HG02981 (cell line): ENCODE measurements at regions not wholly inside any gene's neighbourhood (a gene's known extent, or its start where the extent isn't known, plus 50 kb on each side); places are given as distances from the start of the nearest gene placed in this dataset.
"Not testable (repeated sequence)": the region's sequence is repeated elsewhere in the genome, so short reads cannot be mapped to it uniquely, and the experiment has no call there.

ENCODE experiments used
- ATAC-seq: cut with Tn5 transposase; IDR thresholded peaks from one replicate; pipeline ENCODE4 v1.9.1; 2021; ENCODE audit warnings: mild to moderate bottlenecking, moderate library complexity; ENCODE audit not compliant: unreplicated experiment

DNA sequence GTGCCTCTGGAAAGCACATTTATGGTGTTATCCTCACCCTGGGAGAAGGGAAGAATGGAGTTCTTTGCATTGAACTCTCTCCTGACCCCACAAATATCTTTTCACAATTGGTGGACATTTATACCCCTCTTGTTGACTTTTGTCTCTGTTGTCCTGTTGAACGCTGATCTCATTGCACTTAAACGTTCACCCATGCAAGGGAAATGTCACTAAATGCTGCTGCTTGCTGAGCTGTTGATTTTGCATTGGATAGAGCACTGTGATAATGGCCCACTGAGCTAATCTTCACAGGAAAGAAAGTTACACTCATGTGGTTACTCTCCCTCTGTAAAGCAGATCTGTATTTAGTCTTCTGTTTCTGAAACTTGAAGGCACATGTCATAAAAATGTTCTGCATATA, 133.4 kb downstream of the FZD1 start:
- no peak for ATAC-seq

DNA sequence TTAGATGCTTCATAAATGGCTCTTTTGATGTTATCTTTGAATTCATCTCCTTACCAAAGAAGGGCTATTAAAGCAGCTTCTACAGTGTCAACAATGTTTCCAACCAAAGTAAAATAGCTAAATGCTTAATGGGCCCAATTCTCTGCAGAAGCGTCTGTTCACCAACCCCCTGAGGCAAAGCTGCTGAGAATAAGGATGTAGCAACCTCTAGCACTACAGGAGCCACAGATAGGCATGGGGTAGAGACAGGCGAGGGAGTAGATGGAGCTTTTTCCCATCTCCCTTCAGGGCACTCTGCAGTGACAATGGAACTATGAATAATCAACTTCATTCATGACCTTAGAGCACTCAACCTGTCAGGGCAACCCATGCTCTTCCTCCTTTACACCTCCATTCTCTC, 134.1 kb downstream of the FZD1 start:
- no peak for ATAC-seq

DNA sequence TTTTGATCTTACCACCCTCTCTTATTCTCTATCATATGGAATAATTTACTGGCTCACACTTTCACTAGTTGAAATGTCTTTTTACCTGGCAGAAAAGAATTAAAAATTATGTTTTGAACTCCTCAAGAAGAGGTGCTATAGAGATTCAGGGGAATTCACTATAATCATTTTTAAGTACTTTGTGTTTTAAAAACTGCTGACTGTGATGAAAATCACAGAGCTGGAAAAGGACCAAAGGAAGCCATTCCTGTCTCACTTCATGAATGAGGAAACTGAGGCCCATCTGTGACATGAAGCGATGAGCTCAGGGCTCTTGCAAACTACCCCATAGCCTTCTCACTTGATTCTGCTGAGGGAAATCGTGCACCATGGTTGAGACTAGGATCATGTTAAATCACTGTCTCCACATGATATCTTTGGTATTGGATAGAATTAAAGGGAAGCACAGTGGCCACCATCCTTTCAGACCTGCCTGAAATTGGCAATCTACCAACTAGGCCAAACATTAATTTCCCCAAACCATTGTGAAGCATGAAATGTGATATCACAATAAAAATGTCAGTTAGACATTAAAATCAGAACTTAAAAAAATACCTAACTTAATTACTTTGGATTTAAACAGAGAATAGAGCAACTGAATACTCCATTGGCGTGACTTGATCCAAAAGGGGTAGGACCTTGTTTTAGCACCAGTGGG, 141.0 kb downstream of the FZD1 start:
- no peak for ATAC-seq

DNA sequence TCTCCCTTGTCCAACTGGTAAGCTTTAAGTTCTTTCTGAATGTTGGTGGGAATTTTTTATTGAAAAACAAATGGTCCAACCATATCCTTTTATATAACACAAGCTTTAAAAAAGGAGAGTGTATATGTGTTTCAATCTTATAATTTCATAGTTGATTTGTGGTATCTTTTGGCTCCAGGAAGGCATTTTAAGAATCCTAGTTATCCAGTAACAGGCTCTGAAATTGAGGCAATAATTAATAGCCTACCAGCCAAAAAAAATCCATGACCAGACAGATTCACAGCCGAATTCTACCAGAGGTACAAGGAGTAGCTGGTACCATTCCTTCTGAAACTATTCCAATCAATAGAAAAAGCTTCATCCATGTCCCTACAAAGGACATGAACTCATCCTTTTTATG, 141.6 kb downstream of the FZD1 start:
- ATAC-seq: not testable (repeated sequence)

DNA sequence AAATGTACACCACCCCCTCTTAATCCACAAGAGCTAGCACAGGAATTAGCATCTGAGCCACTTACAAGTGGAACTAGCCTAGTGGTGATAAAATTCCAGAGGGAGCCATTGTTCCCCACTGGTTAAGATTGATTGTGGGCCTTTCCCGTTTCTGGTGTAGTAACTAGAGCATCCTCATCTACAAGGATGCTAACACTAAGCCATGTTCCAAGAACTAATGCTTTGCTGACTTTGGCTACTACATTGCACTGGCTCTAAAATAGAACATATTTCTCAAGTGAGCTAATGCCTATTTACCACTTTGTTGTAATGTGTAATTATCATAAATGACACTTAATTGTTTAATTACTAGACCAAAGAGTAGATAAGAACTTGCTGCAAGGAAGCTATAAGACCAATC, 143.7 kb downstream of the FZD1 start:
- no peak for ATAC-seq

DNA sequence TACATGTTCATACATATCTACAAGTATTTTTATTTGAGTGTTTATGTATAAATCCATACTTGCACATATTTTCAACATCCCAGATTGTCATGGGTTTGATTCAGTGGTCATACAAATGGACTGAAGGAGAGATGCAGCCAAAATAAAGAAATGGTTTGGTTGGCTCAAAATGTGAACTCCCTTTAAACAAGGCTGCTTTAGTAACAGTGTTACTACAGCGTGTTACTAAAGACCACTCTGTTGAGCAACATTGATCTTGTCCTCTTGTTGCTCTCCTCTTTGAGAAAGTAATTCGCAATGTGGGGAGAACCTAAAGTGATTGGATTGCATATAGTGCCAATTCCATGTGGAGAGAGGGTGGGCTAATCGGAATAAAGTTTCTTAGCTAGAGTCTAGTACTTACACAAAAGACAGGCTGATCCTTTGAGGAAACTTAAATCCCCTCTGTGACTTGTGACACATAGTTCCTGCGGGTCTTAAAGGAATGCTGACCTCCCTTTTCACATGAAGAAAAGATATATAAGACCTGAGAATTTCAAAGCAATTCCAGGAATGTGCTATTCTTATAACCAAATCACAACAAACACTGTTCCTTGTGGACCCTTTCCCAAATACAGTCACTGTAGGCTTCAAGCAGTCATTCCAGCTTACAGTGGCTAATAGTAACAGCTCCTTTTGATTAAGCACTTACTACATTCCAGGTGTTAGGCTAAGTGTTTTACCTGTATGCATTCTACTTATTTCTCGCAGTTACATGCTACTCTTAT, 144.3 kb downstream of the FZD1 start:
- no peak for ATAC-seq

DNA sequence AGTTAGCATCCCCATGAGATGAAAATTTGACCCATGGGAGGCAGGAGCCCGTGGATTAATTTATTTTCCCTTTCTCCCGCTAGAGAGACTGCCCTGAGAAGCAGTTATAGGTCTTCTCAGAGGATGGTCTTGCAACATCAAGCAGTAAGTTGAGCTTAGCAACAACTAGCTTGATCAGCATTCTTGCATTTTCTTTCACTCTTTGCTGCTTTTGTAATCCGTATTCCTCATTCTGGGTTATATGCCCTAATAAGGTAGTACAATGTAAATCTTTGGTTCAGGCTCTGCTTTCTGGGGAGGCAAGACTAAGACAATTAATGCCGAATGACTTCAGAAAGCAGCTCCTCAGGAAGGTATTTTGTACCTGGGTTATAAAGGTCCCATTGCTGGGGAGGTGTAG, 146.8 kb downstream of the FZD1 start:
- no peak for ATAC-seq

DNA sequence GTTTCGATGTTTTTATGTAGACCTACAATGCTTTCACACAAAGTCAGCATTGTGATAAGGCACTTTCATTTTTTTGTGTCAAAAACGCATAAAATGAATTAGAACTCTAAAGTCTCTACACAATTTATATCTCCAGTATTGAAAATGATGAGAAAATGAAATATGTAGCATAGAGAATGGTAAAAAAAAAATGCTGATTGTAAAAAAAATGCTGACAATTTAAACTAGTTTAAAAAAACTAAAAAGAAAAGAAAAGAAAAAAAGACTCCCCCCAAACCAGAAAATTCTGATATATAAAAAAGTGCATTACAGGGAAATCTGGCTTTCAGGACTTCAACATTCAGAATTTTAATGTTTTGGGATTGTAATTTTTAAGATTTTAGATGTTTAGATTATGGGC, 148.1 kb downstream of the FZD1 start:
- no peak for ATAC-seq

DNA sequence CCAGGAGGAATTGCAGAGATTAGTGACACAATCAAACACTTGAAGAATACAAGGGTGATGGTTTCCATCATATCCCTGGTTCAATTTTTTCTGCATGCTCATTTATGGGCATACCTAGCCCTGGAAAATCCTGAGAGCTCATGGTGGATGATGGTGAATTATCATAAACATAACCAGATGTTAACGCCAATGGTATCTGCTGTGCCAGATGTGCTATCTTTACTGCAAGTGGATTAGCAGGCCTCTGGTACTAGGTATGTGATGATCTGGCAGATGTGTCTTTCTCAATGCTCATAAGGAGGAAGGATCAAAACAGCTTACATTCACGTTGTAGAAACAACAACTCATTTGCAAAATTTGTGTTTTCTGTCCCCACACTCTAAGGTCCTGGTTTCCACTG, 150.5 kb downstream of the FZD1 start:
- no peak for ATAC-seq

DNA sequence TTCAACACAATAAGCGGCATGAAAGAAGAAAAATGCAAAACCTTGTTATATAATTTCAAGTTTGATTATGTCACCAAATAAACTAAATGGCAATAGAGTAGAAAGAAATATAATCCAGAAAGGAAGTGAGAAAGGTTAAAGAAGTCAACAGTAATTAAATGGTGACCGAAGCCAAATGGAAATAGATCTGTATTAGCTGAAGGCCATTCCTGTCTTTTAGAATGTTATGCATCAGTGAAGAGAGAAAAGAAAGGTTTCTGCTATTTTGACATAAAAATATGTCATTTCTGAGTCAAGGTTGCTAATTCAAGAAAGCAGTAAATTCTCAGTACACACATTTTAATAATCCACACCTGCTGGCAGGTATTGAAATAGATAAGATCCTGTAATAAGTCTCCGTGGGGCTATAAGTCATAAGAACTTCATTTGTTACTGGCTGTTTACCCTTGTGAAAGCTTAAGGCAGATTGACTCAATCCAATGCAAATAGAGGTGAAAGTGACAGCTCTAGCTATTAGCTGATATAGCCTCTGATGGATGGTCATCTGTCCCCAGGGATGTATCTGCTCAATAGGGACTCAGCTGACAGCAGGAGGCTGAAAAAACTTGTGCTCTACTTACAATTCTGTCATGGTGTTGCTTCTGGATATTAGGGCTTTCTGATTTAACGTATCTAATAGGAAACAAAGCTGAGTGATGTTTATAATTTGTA, 152.1 kb downstream of the FZD1 start:
- no peak for ATAC-seq

DNA sequence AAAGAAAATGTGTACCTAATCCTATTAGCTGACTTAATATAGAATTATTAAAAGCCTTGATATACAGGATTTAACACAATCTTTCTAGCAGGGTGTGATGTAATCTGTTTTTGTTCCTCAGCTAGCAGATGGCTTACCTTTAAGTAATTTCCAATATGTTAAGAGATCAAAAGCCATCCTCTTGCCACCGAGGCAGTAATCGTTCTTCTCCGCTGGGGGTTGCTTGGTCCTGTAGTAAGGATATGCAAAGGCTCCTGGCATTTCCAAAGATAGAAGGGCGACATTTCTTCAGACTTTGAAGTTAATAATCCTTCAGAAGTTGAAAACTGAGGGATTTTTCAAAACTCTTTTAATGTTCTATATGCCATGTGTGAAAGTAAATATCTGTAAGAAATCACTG, 156.4 kb downstream of the FZD1 start:
- ATAC-seq: no peak

DNA sequence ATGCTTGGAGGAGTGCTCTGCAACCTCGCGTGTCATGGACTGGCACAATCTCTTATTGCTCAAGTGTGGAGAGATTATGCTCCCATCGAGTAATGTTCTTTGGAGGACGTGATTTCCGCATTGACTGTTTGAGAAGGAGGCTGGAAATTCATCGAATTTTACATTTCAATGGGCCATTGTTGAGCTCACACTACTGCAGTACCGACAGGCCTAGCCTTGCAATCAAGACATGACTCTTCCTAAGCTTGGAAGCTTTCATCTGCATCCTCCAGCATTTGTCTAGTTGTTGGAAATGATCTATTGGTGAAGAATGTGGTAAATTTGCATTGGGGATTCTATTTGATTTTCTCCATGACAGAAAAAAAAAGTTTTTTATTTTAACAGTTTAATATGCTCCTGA, 156.8 kb downstream of the FZD1 start:
- ATAC-seq: no peak

DNA sequence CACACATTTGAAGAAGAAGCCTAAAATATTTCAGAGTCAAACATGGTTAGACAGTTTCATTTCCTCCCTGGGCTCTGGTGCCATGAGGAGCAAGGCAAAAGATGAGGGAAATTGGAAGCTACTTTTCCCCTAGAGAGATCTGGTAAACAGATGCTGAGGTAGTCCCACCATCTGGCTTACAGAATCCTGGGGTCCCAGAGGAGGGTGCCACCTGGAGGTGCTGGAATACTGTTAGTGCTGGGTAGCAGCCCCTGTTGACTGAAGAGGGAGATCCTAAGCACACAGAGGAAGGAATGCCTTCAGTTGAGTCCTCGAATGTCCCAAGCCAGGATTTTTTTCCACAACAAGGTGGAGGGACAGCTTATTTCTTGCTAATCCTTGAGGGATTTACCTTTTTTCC, 160.1 kb downstream of the FZD1 start:
- no peak for ATAC-seq

DNA sequence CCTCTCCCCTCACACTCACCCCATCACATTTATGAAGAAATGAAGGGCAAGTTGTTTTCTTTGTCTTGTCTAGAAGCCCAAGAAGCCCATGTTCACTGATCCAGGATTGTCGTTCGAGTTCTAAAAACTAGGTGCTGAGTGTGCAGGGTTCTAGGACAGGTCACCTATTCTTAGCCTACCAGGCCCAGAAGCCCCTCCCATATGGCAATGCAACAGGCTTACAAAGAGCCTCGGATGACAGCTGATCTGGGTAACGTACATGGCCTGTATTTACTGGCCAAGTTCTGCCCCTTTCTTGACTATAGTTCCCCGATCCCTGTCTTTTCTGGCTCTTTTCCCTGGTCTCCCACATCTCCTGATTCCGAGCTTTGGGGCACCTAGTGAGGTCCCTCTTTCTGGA, 160.9 kb downstream of the FZD1 start:
- ATAC-seq: no peak

DNA sequence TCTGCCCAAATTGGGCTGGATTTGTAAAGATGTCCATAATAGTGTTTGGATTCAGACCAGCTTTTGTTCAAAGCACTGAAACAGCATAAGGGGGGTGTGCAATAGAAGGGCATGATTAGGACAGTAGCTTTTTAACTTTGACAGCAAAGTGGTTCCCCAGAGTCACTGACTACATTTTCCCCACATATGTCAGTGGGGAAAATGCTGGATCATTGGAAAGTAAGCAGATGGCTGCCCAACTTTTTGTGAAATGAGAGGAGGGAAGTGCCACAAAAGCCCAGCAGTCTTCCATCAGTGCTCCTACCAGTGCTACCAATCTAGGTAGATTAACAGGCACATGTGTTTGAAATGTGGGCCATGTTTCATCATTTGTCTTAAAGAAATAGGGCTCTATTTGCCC, 162.8 kb downstream of the FZD1 start:
- ATAC-seq: no peak

DNA sequence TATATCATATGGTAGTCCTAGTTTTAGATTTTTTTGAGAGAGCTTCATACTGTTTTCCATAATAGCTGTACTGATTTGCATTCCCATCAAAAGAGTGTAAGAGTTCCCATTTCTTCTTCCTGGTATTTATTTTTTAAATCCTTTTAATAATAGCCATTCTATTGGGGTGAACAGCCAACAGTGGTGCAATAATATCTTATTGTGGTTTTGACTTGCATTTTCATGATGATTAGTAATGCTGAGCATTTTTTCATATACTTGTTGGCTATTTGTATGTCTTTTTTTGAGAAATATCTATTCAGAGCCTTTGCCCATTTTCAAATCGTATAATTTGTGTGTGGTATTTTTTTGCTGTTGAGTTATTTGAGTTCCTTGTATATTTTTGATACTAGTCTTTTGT, 167.4 kb downstream of the FZD1 start:
- ATAC-seq: no peak

DNA sequence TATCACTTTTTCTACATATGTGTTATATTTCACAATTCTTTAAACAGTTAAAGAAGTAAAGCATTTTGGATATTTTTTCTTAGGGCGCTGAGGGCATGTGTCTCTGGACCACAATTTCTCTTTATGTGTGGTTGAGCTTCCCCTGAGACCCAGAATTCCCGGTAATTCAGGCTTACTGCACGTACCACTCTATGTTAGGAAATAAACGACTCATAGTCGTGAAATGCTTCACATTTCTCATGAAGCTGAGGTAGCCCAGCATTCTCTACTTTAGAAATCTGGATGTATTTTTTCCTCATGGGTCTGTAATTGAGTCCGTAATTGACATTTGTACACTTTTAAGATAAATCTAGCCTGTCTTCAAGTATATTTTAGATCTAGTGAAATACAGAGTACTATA, 170.6 kb downstream of the FZD1 start:
- no peak for ATAC-seq

DNA sequence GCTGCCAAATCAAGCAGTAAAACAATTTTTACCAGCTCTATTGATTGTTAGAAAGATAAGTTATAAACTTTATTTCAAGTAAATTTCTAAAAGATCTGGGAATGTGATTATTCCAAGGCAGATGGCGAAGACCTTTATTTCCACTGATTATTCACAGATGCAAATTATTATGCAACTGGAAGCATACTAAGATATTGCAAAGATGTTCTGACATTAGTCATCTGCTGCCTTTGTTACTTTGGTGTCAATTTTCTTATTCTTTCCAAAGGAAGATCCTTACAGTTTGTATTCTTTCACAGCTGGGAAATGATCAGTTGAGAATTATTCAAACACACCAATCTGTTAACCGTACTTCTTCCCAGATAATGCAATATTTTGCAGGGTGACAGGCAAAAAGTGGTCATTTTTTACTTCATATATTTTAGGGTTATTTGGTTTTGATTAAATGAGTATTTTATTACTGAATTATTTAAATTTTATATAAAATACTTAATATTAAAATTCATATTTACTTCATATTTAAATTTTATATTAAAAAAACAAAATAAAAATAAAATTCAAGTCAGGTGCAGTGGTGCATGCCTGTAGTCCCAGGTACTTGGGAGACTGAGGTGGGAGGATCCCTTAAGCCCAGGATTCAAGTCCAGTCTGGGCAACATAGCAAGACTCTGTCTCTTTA, 171.3 kb downstream of the FZD1 start:
- no peak for ATAC-seq

DNA sequence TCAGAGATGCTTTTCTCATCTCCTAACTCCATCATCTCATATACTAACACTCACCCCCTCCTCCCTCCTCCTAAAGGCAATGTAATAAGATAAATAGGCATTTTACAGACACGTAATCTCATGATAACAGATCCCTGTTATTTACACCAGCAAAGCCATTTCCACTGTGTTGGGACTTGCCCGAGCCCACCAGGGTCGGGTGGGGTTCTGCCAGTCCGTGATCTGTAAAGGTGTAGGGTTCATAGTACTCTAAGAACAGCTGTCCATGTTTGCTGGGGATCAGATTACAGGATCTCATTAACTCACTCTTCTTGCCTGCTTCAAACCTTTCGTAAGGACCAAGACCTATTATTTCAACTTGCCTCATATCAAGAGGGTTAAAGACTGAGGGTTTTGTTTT, 172.4 kb downstream of the FZD1 start:
- ATAC-seq: no peak

DNA sequence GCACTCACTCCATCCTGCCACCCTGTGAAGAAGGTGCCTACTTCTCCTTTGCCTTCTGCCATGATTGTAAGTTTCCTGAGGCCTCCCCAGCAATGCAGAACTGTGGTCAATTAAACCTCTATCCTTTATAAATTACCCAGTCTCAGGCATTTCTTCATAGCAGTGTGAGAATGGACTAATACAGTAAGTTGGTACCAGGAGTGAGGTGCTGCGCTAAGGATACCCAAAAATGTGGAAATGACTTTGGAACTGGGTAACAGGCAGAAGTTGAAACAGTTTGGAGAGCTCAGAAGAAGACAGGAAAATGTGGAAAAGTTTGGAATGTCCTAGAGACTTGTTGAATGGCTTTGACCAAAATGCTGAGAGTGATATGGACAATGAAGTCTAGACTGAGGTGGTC, 176.0 kb downstream of the FZD1 start:
- not testable (repeated sequence) for ATAC-seq

DNA sequence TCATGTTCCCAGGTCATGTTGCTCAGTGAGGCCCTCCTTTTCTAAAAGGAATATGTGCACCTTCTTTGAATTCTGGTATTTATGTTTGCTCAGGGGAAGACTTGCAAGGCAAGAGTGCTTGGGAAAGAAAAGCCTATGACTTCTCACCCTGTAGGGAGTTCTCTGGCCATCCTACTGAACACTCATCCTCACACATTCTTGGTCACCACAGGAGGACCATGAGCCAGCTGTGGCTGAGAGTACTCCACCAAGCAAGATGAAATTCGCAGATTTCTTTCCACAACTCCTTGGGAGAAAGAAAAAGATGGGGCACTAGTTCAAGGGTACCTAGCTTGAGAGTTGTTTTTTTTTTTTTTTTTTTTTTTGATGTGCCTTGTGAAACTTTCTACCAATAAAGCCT, 179.6 kb downstream of the FZD1 start:
- no peak for ATAC-seq

DNA sequence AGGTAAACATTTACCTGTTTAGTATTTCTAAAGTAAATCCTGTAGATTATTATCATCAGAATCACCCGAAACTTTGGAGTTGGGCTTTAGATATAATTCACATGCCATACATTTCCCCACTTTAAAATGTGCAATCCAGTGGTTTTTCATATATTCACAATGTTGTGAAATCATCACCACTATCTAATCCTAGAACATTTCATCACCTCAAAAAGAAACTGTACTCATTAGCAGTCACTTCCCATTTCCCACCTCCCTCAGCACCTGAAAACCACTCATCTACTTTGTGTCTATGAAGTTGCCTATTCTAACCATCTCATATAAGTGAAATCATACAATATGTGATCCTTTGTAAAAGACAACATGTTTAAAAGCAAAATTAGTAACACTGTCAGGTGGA, 182.6 kb downstream of the FZD1 start:
- no peak for ATAC-seq
